H1 (cell line): ENCODE measurements at regions not wholly inside any gene's neighbourhood (a gene's known extent, or its start where the extent isn't known, plus 50 kb on each side); places are given as distances from the start of the nearest gene placed in this dataset.

Source experiments
- JUN ChIP-seq: IDR thresholded peaks from 2 replicates; pipeline ENCODE4 v1.6.1; 2011; ENCODE audit warnings: low read depth, mild to moderate bottlenecking, improper control_type of control experiment, low read length
- TF ChIP-seq, protein P1 (sequence below): fragments of 300-600 bp; sonication (generic); IDR thresholded peaks from 2 replicates; pipeline ENCODE4 v1.7.1; 2012; ENCODE audit warnings: low read length, moderate library complexity, mild to moderate bottlenecking, inconsistent platforms; ENCODE audit not compliant: insufficient replicate concordance

GRCh38 chr4:181254771-181255170 is 988.4 kb upstream of the TENM3 start (continued):
- TF ChIP-seq, protein P1, sequence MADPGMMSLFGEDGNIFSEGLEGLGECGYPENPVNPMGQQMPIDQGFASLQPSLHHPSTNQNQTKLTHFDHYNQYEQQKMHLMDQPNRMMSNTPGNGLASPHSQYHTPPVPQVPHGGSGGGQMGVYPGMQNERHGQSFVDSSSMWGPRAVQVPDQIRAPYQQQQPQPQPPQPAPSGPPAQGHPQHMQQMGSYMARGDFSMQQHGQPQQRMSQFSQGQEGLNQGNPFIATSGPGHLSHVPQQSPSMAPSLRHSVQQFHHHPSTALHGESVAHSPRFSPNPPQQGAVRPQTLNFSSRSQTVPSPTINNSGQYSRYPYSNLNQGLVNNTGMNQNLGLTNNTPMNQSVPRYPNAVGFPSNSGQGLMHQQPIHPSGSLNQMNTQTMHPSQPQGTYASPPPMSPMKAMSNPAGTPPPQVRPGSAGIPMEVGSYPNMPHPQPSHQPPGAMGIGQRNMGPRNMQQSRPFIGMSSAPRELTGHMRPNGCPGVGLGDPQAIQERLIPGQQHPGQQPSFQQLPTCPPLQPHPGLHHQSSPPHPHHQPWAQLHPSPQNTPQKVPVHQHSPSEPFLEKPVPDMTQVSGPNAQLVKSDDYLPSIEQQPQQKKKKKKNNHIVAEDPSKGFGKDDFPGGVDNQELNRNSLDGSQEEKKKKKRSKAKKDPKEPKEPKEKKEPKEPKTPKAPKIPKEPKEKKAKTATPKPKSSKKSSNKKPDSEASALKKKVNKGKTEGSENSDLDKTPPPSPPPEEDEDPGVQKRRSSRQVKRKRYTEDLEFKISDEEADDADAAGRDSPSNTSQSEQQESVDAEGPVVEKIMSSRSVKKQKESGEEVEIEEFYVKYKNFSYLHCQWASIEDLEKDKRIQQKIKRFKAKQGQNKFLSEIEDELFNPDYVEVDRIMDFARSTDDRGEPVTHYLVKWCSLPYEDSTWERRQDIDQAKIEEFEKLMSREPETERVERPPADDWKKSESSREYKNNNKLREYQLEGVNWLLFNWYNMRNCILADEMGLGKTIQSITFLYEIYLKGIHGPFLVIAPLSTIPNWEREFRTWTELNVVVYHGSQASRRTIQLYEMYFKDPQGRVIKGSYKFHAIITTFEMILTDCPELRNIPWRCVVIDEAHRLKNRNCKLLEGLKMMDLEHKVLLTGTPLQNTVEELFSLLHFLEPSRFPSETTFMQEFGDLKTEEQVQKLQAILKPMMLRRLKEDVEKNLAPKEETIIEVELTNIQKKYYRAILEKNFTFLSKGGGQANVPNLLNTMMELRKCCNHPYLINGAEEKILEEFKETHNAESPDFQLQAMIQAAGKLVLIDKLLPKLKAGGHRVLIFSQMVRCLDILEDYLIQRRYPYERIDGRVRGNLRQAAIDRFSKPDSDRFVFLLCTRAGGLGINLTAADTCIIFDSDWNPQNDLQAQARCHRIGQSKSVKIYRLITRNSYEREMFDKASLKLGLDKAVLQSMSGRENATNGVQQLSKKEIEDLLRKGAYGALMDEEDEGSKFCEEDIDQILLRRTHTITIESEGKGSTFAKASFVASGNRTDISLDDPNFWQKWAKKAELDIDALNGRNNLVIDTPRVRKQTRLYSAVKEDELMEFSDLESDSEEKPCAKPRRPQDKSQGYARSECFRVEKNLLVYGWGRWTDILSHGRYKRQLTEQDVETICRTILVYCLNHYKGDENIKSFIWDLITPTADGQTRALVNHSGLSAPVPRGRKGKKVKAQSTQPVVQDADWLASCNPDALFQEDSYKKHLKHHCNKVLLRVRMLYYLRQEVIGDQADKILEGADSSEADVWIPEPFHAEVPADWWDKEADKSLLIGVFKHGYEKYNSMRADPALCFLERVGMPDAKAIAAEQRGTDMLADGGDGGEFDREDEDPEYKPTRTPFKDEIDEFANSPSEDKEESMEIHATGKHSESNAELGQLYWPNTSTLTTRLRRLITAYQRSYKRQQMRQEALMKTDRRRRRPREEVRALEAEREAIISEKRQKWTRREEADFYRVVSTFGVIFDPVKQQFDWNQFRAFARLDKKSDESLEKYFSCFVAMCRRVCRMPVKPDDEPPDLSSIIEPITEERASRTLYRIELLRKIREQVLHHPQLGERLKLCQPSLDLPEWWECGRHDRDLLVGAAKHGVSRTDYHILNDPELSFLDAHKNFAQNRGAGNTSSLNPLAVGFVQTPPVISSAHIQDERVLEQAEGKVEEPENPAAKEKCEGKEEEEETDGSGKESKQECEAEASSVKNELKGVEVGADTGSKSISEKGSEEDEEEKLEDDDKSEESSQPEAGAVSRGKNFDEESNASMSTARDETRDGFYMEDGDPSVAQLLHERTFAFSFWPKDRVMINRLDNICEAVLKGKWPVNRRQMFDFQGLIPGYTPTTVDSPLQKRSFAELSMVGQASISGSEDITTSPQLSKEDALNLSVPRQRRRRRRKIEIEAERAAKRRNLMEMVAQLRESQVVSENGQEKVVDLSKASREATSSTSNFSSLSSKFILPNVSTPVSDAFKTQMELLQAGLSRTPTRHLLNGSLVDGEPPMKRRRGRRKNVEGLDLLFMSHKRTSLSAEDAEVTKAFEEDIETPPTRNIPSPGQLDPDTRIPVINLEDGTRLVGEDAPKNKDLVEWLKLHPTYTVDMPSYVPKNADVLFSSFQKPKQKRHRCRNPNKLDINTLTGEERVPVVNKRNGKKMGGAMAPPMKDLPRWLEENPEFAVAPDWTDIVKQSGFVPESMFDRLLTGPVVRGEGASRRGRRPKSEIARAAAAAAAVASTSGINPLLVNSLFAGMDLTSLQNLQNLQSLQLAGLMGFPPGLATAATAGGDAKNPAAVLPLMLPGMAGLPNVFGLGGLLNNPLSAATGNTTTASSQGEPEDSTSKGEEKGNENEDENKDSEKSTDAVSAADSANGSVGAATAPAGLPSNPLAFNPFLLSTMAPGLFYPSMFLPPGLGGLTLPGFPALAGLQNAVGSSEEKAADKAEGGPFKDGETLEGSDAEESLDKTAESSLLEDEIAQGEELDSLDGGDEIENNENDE = no peak
- no peak for TF ChIP-seq JUN
